ENCODE measurements at regions not wholly inside any gene's neighbourhood (a gene's known extent, or its start where the extent isn't known, plus 50 kb on each side); places are given as distances from the start of the nearest gene placed in this dataset.

GRCh38 chr5:96157077-96157780 is 195.6 kb upstream of the ELL2 start:
- H3K27ac ChIP-seq, result no peak overlapping the region
- no peaks in the 10 kb centered on the region for H3K36me3 ChIP-seq
- DNase-seq (ENCODE audit: low spot score), result no peak
- H3K27me3 ChIP-seq (replicated peaks; ENCODE audit: insufficient read depth), result no peaks in the 10 kb centered on the region
- no peak for TF ChIP-seq CTCF (IDR thresholded peaks at IDR 0.05)
- no peaks in the 10 kb centered on the region for H3K4me1 ChIP-seq (ENCODE audit: control insufficient read depth in 1 of 2, low read depth in 2 of 2)
- no peak overlapping the region for H3K4me3 ChIP-seq
- no peaks in the 10 kb centered on the region for H3K9me3 ChIP-seq
- no peak for ATAC-seq (ENCODE audit: insufficient number of reproducible peaks, low FRiP score, low read depth)

- TF ChIP-seq CTCF (IDR thresholded peaks at IDR 0.05), result no peak
- no peak overlapping the region for H3K4me3 ChIP-seq
- H3K9me3 ChIP-seq, result no peaks in the 10 kb centered on the region
Measured at GRCh38 chr5:96155147-96155546, 193.5 kb upstream of the ELL2 start.

GRCh38 chr5:96151891-96152290 is 190.2 kb upstream of the ELL2 start:
- peaks cover 0 to under 1% of the 10 kb centered on the region in 2 donors for H3K4me1 ChIP-seq (ENCODE audit: control insufficient read depth in 1 of 2, low read depth in 2 of 2)
- H3K36me3 ChIP-seq, result no peaks in the 10 kb centered on the region
- no peak overlapping the region for H3K4me3 ChIP-seq
- H3K9me3 ChIP-seq, result no peaks in the 10 kb centered on the region
- no peak for TF ChIP-seq CTCF (IDR thresholded peaks at IDR 0.05)
- DNase-seq (ENCODE audit: low spot score), result no peak
- no peaks in the 10 kb centered on the region for H3K27me3 ChIP-seq (replicated peaks; ENCODE audit: insufficient read depth)
- no peak for ATAC-seq (ENCODE audit: insufficient number of reproducible peaks, low FRiP score, low read depth)
- H3K27ac ChIP-seq, result no peak overlapping the region

More at GRCh38 chr5:96155147-96155546, 193.5 kb upstream of the ELL2 start:
- Histone ChIP-seq H3K27me3 (replicated peaks; ENCODE audit: insufficient read depth) (no peaks in the 10 kb centered on the region), H3K27ac (no peak overlapping the region), H3K36me3 (no peaks in the 10 kb centered on the region), H3K4me1 (ENCODE audit: control insufficient read depth in 1 of 2, low read depth in 2 of 2) (no peaks in the 10 kb centered on the region)
- ATAC-seq (ENCODE audit: insufficient number of reproducible peaks, low FRiP score, low read depth) (no peak), DNase-seq (ENCODE audit: low spot score) (no peak)

- Histone ChIP-seq H3K9me3 (no peaks in the 10 kb centered on the region), H3K4me3 (no peak overlapping the region), H3K36me3 (no peaks in the 10 kb centered on the region), H3K4me1 (ENCODE audit: control insufficient read depth in 1 of 2, low read depth in 2 of 2) (peaks cover 0 to 10% of the 10 kb centered on the region in 2 donors), H3K27me3 (replicated peaks; ENCODE audit: insufficient read depth) (no peaks in the 10 kb centered on the region), H3K27ac (no peak overlapping the region)
- TF ChIP-seq CTCF (IDR thresholded peaks at IDR 0.05), result no peak
- DNase-seq (ENCODE audit: low spot score) (no peak), ATAC-seq (ENCODE audit: insufficient number of reproducible peaks, low FRiP score, low read depth) (peak; percentile 12)
Measured at GRCh38 chr5:96150007-96150406, 188.4 kb upstream of the ELL2 start.

GRCh38 chr5:96149546-96149945 is 187.9 kb upstream of the ELL2 start:
- ATAC-seq (ENCODE audit: insufficient number of reproducible peaks, low FRiP score, low read depth), result no peak
- no peak for TF ChIP-seq CTCF (IDR thresholded peaks at IDR 0.05)
- Histone ChIP-seq H3K27ac (no peak overlapping the region), H3K4me3 (no peak overlapping the region), H3K36me3 (no peaks in the 10 kb centered on the region), H3K27me3 (replicated peaks; ENCODE audit: insufficient read depth) (no peaks in the 10 kb centered on the region), H3K9me3 (no peaks in the 10 kb centered on the region), H3K4me1 (ENCODE audit: control insufficient read depth in 1 of 2, low read depth in 2 of 2) (peaks cover 0 to 10% of the 10 kb centered on the region in 2 donors)
- DNase-seq (ENCODE audit: low spot score), result no peak

All from thoracic aorta (tissue), 2 donors.